Lung (tissue), 11 donors: ENCODE measurements at regions not wholly inside any gene's neighbourhood (a gene's known extent, or its start where the extent isn't known, plus 50 kb on each side); places are given as distances from the start of the nearest gene placed in this dataset.

Source experiments
- ATAC-seq: fragments of 200-7000 bp; cut with Tn5 transposase; one replicate; pipeline ENCODE4 v1.9.1; 2020; ENCODE audit warnings: moderate number of reproducible peaks; ENCODE audit not compliant: insufficient read depth, low FRiP score
- DNase-seq, 3 donors: peaks; one replicate each; pipeline ENCODE4 v3.0.0-alpha.2; 2013 to 2017
- H3K27ac ChIP-seq, 2 donors: one replicate each; pipeline ENCODE4 v1.5.1; 2013; ENCODE audit warnings: mild to moderate bottlenecking in 2 of 2, moderate library complexity in 2 of 2, control low read depth in 1 of 2, inconsistent platforms in 1 of 2, low read depth in 1 of 2, low read length in 1 of 2
- H3K27me3 ChIP-seq, 3 donors: one replicate each; pipeline ENCODE4 v1.5.1; 2013; ENCODE audit warnings: low read length in 2 of 3; ENCODE audit not compliant: control insufficient read depth in 3 of 3, insufficient read depth in 3 of 3
- H3K36me3 ChIP-seq, 4 donors: one replicate each; pipeline ENCODE4 v1.5.1; 2013; ENCODE audit warnings: low read length in 4 of 4, mild to moderate bottlenecking in 1 of 4, moderate library complexity in 1 of 4; ENCODE audit not compliant: control insufficient read depth in 4 of 4, insufficient read depth in 4 of 4
- H3K4me1 ChIP-seq, 5 donors: one replicate each; pipeline ENCODE4 v1.5.1; 2013; ENCODE audit warnings: low read length in 5 of 5, mild to moderate bottlenecking in 2 of 5, moderate library complexity in 1 of 5; ENCODE audit not compliant: control insufficient read depth in 5 of 5, insufficient read depth in 5 of 5
- H3K4me3 ChIP-seq: one replicate; pipeline ENCODE4 v1.5.1; 2013; ENCODE audit warnings: mild to moderate bottlenecking, control low read depth, moderate library complexity
- H3K9ac ChIP-seq, 2 donors: one replicate each; pipeline ENCODE4 v1.5.1; 2013; ENCODE audit warnings: low read length in 2 of 2, control low read depth in 1 of 2; ENCODE audit not compliant: insufficient read depth in 1 of 2
- H3K9me3 ChIP-seq, 4 donors: one replicate each; pipeline ENCODE4 v1.5.1; 2013; ENCODE audit warnings: low read length in 3 of 4, mild to moderate bottlenecking in 1 of 4, moderate library complexity in 1 of 4; ENCODE audit not compliant: control insufficient read depth in 4 of 4, insufficient read depth in 3 of 4
- WGBS, 2 donors: extraction: QIAGEN DNeasy Blood & Tissue Kit; methylation state at CpG; one replicate each; pipeline ENCODE4 v1.1.7; 2013; 5-methylcytosine and 5-hydroxymethylcytosine counted together
- TF ChIP-seq, protein P1 (sequence below): IDR thresholded peaks from 2 replicates; pipeline ENCODE4 v1.5.1; 2012; ENCODE audit warnings: mild to moderate bottlenecking; ENCODE audit errors: control extremely low read depth, extremely low read depth
- donor health status: control.
- donor health status: control.
- donor health status: Bipolar disorder and iron deficiency.
- donor health status: healthy.
- donor health status: DM: yes; HTN: yes; CAD: no.

GRCh38 chr6:139590206-139590605 lies 215.8 kb upstream of the CITED2 start:
- Histone ChIP-seq H3K9ac (no peak overlapping the region), H3K9me3 (no peaks in the 10 kb centered on the region), H3K4me3 (no peak overlapping the region), H3K27me3 (no peaks in the 10 kb centered on the region), H3K4me1 (peaks cover 0 to 20% (median 12%) of the 10 kb centered on the region in 5 donors), H3K36me3 (no peaks in the 10 kb centered on the region), H3K27ac (no peak overlapping the region)
- no peak for ATAC-seq
- 72 to 76% methylated on average over 1 of the region's 1 CpG for WGBS, 2 donors
- TF ChIP-seq, protein P1, sequence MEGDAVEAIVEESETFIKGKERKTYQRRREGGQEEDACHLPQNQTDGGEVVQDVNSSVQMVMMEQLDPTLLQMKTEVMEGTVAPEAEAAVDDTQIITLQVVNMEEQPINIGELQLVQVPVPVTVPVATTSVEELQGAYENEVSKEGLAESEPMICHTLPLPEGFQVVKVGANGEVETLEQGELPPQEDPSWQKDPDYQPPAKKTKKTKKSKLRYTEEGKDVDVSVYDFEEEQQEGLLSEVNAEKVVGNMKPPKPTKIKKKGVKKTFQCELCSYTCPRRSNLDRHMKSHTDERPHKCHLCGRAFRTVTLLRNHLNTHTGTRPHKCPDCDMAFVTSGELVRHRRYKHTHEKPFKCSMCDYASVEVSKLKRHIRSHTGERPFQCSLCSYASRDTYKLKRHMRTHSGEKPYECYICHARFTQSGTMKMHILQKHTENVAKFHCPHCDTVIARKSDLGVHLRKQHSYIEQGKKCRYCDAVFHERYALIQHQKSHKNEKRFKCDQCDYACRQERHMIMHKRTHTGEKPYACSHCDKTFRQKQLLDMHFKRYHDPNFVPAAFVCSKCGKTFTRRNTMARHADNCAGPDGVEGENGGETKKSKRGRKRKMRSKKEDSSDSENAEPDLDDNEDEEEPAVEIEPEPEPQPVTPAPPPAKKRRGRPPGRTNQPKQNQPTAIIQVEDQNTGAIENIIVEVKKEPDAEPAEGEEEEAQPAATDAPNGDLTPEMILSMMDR: no peak
- DNase-seq: no peak

DNA sequence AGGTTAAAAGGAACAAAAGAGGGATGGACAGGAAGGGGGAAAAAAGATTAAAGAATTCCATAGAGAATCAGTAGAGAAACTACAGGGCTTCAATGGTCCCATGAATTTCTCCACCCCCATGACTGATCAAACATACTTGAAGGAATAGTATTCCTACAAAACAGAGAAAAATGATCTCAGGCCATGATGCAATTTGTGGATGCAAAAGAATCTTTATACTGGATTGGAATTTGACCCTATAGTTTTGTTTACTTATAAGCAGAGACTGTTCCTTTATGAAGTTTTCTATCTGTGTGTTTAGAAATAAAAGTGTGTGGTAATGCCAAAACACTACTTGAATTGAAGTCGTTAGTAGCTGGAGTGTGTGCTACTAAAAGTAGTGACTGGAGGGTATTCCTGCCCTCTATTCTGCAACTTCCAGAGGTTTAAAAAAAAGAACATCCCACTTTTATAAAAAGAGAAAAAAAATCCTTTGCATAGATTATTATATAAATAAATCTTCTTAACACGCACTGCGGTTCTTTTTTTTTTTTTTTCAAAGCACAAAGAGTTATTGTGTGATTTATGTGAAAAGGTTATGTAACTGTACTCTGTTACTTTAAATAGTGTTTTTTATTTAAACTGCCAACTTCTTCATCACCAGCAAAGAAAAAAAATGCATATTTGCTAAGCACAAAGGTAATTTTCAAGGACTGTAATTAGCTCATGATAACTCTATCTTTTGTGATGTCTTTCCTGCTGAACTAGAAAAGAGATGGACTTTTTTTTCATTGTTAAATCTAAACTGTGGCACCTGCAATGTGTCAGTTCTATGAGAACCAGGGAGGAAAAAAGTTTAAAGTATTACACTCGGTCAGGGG lies 214.5 kb upstream of the CITED2 start:
- TF ChIP-seq, protein P1: no peak
- peak in 2 of 3 donors; percentile 78 to 82 for DNase-seq
- Histone ChIP-seq H3K9ac (no peak overlapping the region), H3K4me1 (peaks cover 0 to 20% (median 12%) of the 10 kb centered on the region in 5 donors), H3K9me3 (no peaks in the 10 kb centered on the region), H3K36me3 (no peaks in the 10 kb centered on the region), H3K4me3 (no peak overlapping the region), H3K27me3 (no peaks in the 10 kb centered on the region), H3K27ac (no peak overlapping the region)
- WGBS, 2 donors: 19 to 23% methylated on average over 4 of the region's 4 CpGs
- ATAC-seq: no peak

- ATAC-seq (peak; percentile 21), DNase-seq (peak; percentile 45 to 70 (median 69))
- no peaks in the 10 kb centered on the region for H3K36me3 ChIP-seq
- no peaks in the 10 kb centered on the region for H3K27me3 ChIP-seq
- H3K4me3 ChIP-seq: no peak overlapping the region
- peak overlapping the region in 1 of 2 donors; percentile 14 for H3K27ac ChIP-seq
- H3K9ac ChIP-seq: no peak overlapping the region
- WGBS, 2 donors: 41 to 67% methylated on average over 3 of the region's 3 CpGs
- TF ChIP-seq, protein P1: no peak
- peaks cover 0 to 20% (median 12%) of the 10 kb centered on the region in 5 donors for H3K4me1 ChIP-seq
- no peaks in the 10 kb centered on the region for H3K9me3 ChIP-seq
Measured at GRCh38 chr6:139588076-139588639, 213.7 kb upstream of the CITED2 start.
